ENCODE measurements at regions not wholly inside any gene's neighbourhood (a gene's known extent, or its start where the extent isn't known, plus 50 kb on each side); places are given as distances from the start of the nearest gene placed in this dataset.
"Not testable (repeated sequence)": the region's sequence is repeated elsewhere in the genome, so short reads cannot be mapped to it uniquely, and the experiment has no call there.

DNA sequence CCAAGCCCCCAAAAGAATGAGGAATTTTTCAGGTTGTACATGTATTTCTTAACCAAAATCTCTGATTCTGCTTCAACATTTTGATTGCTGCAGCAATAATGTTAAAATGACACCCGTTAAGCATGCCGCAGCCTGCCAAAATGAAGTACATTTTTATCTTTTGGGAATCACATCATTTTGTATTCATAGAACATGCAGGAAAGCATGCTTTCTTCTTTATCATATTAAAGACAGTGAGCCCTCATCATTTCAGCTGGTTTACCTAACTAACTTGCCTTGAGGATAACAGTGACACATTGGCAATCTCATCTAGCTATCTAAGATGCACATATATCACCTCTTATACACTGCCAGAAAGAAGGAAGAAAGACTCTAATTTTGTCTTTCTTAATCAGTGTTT lies 299.2 kb downstream of the LTN1 start:
- Histone ChIP-seq H3K9me3 (no peaks in the 10 kb centered on the region), H3K36me3 (no peaks in the 10 kb centered on the region), H3K4me1 (peaks cover 0 to 20% (median 3%) of the 10 kb centered on the region in 3 donors), H3K4me3 (no peak overlapping the region), H3K27me3 (no peaks in the 10 kb centered on the region), H3K27ac (no peak overlapping the region)
- 92 to 96% methylated on average over 2 of the region's 2 CpGs for WGBS, 2 donors (ENCODE audit: low coverage in 1 of 2)
- no peak for TF ChIP-seq POLR2AphosphoS5 (IDR thresholded peaks at IDR 0.05)
- TF ChIP-seq, protein P1, sequence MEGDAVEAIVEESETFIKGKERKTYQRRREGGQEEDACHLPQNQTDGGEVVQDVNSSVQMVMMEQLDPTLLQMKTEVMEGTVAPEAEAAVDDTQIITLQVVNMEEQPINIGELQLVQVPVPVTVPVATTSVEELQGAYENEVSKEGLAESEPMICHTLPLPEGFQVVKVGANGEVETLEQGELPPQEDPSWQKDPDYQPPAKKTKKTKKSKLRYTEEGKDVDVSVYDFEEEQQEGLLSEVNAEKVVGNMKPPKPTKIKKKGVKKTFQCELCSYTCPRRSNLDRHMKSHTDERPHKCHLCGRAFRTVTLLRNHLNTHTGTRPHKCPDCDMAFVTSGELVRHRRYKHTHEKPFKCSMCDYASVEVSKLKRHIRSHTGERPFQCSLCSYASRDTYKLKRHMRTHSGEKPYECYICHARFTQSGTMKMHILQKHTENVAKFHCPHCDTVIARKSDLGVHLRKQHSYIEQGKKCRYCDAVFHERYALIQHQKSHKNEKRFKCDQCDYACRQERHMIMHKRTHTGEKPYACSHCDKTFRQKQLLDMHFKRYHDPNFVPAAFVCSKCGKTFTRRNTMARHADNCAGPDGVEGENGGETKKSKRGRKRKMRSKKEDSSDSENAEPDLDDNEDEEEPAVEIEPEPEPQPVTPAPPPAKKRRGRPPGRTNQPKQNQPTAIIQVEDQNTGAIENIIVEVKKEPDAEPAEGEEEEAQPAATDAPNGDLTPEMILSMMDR (IDR thresholded peaks at IDR 0.05) = no peak
- TF ChIP-seq POLR2A (IDR thresholded peaks at IDR 0.05) = no peak
- no peak for TF ChIP-seq EP300 (IDR thresholded peaks at IDR 0.05)
- no peak for ATAC-seq

DNA sequence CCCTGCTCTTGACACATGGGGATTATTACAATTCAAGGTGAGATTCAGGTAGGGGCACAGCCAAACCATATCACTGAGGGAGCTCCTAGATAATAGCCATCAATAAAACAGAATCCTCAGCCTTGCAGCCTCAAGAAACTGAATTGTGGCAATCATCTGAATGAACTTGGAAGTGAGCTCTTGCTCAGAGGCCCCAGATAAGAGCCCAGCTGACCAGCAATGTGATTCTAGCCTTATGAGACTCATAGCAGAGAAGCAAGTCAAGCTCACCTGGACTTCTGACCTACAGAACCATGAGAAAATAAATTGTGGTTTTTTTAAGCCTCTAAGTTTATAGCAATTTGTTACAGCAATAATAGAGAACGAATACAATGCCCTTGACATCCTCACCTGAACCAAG lies 302.5 kb downstream of the LTN1 start:
- Histone ChIP-seq H3K27ac (no peak overlapping the region), H3K36me3 (no peaks in the 10 kb centered on the region), H3K4me1 (peaks cover 0 to 20% (median 3%) of the 10 kb centered on the region in 3 donors), H3K27me3 (no peaks in the 10 kb centered on the region), H3K9me3 (no peaks in the 10 kb centered on the region), H3K4me3 (no peak overlapping the region)
- ATAC-seq = no peak
- WGBS, 2 donors (ENCODE audit: low coverage in 1 of 2) = 79 to 100% methylated on average over 1 of the region's 1 CpG
- TF ChIP-seq EP300 (IDR thresholded peaks at IDR 0.05) (no peak), POLR2A (IDR thresholded peaks at IDR 0.05) (no peak), POLR2AphosphoS5 (IDR thresholded peaks at IDR 0.05) (no peak)
- TF ChIP-seq, protein P1 (IDR thresholded peaks at IDR 0.05) = no peak

DNA sequence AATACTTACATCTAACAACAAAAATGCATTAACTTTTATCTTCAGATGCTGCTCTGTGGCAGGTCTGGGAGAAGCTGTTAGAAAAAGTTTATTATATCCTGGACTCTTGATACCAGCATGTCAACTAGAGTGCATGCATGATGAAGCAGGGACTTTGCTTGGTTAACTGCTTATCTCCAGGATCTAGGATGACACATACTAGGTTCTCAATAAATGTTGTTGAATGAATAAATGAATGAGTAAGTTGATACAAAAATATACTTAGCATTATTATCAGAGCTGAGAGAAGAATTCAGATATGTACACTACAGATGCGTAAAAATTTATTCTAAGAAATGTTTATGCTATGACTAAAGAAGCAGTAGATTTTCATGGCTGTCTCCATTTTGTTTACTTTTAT lies 304.3 kb downstream of the LTN1 start:
- TF ChIP-seq POLR2AphosphoS5 (IDR thresholded peaks at IDR 0.05) (no peak), POLR2A (IDR thresholded peaks at IDR 0.05) (no peak), EP300 (IDR thresholded peaks at IDR 0.05) (no peak)
- TF ChIP-seq, protein P1 (IDR thresholded peaks at IDR 0.05) = no peak
- 100% methylated on average over 1 of the region's 1 CpG for WGBS, 2 donors (ENCODE audit: low coverage in 1 of 2)
- no peak overlapping the region for H3K27ac ChIP-seq
- ATAC-seq = no peak
- peaks cover 0 to 10% (median 3%) of the 10 kb centered on the region in 3 donors for H3K4me1 ChIP-seq
- H3K27me3 ChIP-seq = no peaks in the 10 kb centered on the region
- no peak overlapping the region for H3K4me3 ChIP-seq
- H3K36me3 ChIP-seq = no peaks in the 10 kb centered on the region
- no peaks in the 10 kb centered on the region for H3K9me3 ChIP-seq

DNA sequence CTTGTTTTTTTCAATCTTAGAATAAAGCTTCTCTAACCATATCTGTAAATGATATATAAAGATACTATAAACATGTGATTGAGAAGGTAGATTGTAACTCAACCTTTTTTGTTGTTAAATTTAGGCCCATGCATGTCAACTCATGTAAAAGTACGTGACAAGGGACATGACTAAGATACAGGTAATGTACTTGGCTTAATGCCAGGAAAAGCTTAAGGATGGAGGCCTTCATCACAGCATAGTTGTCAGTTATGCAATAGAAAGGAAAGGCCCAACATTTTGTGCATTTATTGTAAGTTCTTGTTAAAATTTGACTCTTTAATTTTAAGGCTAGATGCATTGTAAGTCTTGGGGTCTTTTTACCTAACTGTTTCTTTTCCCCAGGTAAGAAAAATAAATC lies 305.1 kb downstream of the LTN1 start:
- Histone ChIP-seq H3K9me3 (no peaks in the 10 kb centered on the region), H3K36me3 (no peaks in the 10 kb centered on the region), H3K27ac (no peak overlapping the region), H3K27me3 (no peaks in the 10 kb centered on the region), H3K4me1 (peaks cover 0 to 2% (median under 1%) of the 10 kb centered on the region in 3 donors), H3K4me3 (no peak overlapping the region)
- WGBS, 2 donors (ENCODE audit: low coverage in 1 of 2) = 88 to 94% methylated on average over 1 of the region's 1 CpG
- TF ChIP-seq, protein P1 (IDR thresholded peaks at IDR 0.05) = no peak
- TF ChIP-seq POLR2A (IDR thresholded peaks at IDR 0.05) (no peak), EP300 (IDR thresholded peaks at IDR 0.05) (no peak), POLR2AphosphoS5 (IDR thresholded peaks at IDR 0.05) (no peak)
- no peak for ATAC-seq

DNA sequence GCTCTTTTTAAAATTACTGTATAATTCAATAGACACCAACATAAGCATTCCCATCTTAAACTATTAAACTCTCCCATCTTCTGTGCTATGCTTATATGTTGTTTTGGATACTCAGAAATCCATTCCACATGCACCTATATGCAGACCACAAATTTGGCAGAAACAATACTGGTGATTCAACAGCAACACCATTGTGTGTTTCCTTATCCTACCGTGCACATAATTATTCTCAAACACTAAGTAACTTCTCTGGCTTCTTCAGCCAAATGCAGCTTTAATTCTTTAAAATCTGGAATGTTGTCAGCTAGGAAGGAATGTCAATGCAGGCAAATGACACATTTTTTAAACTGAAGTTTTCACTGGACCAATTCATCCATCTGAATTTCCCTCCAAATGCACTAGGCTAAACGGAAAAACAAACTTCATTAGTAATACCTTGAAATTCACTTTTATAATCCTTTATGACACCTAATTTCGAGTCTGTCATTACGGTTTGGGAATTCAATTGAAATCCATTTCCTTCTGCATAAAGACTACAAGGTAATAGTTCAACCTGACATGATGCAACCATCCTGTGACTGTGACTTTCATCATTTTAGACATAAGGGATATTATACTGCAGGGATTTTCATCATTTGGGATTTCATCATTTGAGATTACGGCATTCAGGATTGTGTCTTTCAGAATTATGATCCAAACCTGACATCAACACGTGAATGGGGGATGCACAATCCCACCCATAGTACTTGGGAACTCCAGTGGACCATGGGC lies 308.5 kb downstream of the LTN1 start:
- H3K4me3 ChIP-seq = no peak overlapping the region
- TF ChIP-seq, protein P1 (IDR thresholded peaks at IDR 0.05) = no peak
- no peak for TF ChIP-seq EP300 (IDR thresholded peaks at IDR 0.05)
- no peak for TF ChIP-seq POLR2A (IDR thresholded peaks at IDR 0.05)
- no peak for TF ChIP-seq POLR2AphosphoS5 (IDR thresholded peaks at IDR 0.05)

DNA sequence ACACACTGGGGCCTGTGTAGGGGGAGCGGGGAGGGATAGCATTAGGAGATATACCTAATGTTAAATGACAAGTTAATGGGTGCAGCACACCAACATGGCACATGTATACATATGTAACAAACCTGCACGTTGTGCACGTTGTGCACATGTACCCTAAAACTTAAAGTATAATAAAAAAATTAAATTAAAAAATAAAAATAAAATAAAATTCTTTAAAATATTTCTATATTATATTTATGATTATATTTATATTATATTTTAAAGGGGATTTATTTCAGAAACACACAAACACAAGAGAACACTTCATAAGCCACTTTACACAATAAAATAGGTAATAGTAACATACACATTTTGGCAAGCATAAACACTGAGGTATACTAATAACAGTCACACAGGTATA lies 309.8 kb downstream of the LTN1 start:
- not testable (repeated sequence) for ATAC-seq, H3K36me3 ChIP-seq, H3K4me3 ChIP-seq, H3K27me3 ChIP-seq, H3K9me3 ChIP-seq, H3K4me1 ChIP-seq, H3K27ac ChIP-seq
- WGBS, 2 donors (ENCODE audit: low coverage in 1 of 2) = 97 to 100% methylated on average over 3 of the region's 3 CpGs

More for the DNA sequence above, 308.5 kb downstream of the LTN1 start:
- no peak for ATAC-seq
- H3K4me1 ChIP-seq = no peaks in the 10 kb centered on the region
- WGBS, 2 donors (ENCODE audit: low coverage in 1 of 2) = 76 to 84% methylated on average over 6 of the region's 6 CpGs
- no peaks in the 10 kb centered on the region for H3K27me3 ChIP-seq
- H3K9me3 ChIP-seq = no peaks in the 10 kb centered on the region
- no peak overlapping the region for H3K27ac ChIP-seq
- no peaks in the 10 kb centered on the region for H3K36me3 ChIP-seq

DNA sequence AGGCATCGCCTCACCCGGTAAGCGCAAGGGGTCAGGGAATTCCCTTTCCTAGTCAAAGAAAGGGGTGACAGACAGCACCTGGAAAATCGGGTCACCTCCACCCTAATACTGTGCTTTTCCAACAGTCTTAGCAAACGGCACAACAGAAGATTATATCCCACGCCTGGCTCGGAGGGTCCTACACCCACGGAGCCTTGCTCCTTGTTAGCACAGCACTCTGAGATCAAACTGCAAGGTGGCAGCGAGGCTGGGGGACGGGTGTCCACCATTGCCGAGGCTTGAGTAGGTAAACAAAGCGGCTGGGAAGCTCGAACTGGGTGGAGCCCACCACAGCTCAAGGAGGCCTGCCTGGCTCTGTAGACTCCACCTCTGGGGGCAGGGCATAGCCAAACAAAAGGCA lies 315.6 kb downstream of the LTN1 start:
- WGBS, 2 donors (ENCODE audit: low coverage in 1 of 2) = 97% methylated on average over 8 of the region's 13 CpGs; no CpG with 5 or more reads in 1 of the 2 donors
- Histone ChIP-seq H3K27ac (peak overlapping the region in 3 of 4 donors; percentile 0 to 78 (median 72)), H3K4me1 (peaks cover 14 to 41% (median 15%) of the 10 kb centered on the region in 3 donors)
- not testable (repeated sequence) for H3K4me3 ChIP-seq, H3K27me3 ChIP-seq, ATAC-seq, H3K9me3 ChIP-seq, H3K36me3 ChIP-seq
